ENCODE measurements at regions not wholly inside any gene's neighbourhood (a gene's known extent, or its start where the extent isn't known, plus 50 kb on each side); places are given as distances from the start of the nearest gene placed in this dataset.

DNA sequence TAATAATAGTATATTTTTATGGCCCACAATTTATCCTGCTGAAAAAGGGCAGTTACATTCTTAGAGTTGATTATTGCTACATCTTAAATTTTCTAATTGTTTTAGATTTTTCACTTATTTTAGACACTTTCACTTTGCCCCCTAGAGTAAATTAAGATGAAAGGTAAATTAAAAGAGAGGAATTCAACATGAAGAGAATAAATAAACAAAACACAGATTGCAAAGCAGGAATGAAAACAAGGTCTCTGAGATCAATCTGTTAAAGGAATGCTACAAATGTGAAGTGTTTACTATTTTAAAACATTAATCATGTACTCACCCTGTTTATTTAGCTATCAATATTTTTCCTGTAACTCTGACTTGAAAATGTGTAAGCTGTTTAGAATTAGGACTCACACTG, 113.5 kb upstream of the ETAA1 start:
- H3K4me2 ChIP-seq (ENCODE audit: insufficient read depth, insufficient read length, low read length), result no peak overlapping the region
- no peaks in the 10 kb centered on the region for H3K4me1 ChIP-seq (ENCODE audit: insufficient read depth, low read length)
- H3K36me3 Mint-ChIP-seq (ENCODE audit: insufficient read depth in 1 of 3, low read depth in 3 of 3), result no peaks in the 10 kb centered on the region
- no peak overlapping the region for H3K23ac ChIP-seq (ENCODE audit: insufficient read length, low read depth, low read length)
- H3K27ac Mint-ChIP-seq, result no peak overlapping the region
- no peak overlapping the region for H3T11ph ChIP-seq (ENCODE audit: low read length)
- no peak overlapping the region for H2BK12ac ChIP-seq (ENCODE audit: insufficient read length, low read depth, low read length)
- H2BK15ac ChIP-seq (ENCODE audit: low read depth, low read length), result no peak overlapping the region
- no peak overlapping the region for H2BK120ac ChIP-seq (ENCODE audit: low read depth, low read length, poor library complexity, severe bottlenecking)
- no peak overlapping the region for H3K27ac ChIP-seq (ENCODE audit: insufficient read length, low read depth, low read length)
- no peak overlapping the region for H2BK20ac ChIP-seq (ENCODE audit: low read depth, low read length, poor library complexity, severe bottlenecking)
- no peaks in the 10 kb centered on the region for H3K79me2 ChIP-seq (ENCODE audit: insufficient read depth, low read length)
- H3K18ac ChIP-seq (ENCODE audit: insufficient read length, low read depth, low read length), result no peak overlapping the region
- H3K9me3 Mint-ChIP-seq, result no peaks in the 10 kb centered on the region
- H2BK5ac ChIP-seq (ENCODE audit: insufficient read length, low read length), result no peak overlapping the region
- H3K4me3 Mint-ChIP-seq, result no peak overlapping the region
- H3K27me3 ChIP-seq (ENCODE audit: insufficient read depth, low read length), result no peaks in the 10 kb centered on the region
- no peaks in the 10 kb centered on the region for H3K27me3 Mint-ChIP-seq (ENCODE audit: low read depth)
- H3K4me1 Mint-ChIP-seq, result peaks cover 3 to 7% of the 10 kb centered on the region in 2 experiments; a peak in 2 of 4 replicates
- no peak overlapping the region for H3K56ac ChIP-seq (ENCODE audit: insufficient read length, low read depth, low read length)
- H4K5ac ChIP-seq (ENCODE audit: insufficient read length, low read depth, low read length), result no peak overlapping the region
- no peaks in the 10 kb centered on the region for H3K23me2 ChIP-seq (ENCODE audit: insufficient read length, low read depth, low read length, poor library complexity, severe bottlenecking)
- H3K14ac ChIP-seq (ENCODE audit: insufficient read depth, low read length), result no peak overlapping the region
- H3K4ac ChIP-seq (ENCODE audit: low read depth, low read length), result no peak overlapping the region
- no peaks in the 10 kb centered on the region for H4K20me1 ChIP-seq (ENCODE audit: control insufficient read depth, insufficient read depth, insufficient read length)
- H4K8ac ChIP-seq (replicated peaks; ENCODE audit: insufficient read length, low read depth, low read length), result no peak overlapping the region
- no peak for DNase-seq
- H4K91ac ChIP-seq (ENCODE audit: insufficient read length, low read depth, low read length), result no peak overlapping the region
- no peak overlapping the region for H2AFZ ChIP-seq (ENCODE audit: low read length)
- H2AK5ac ChIP-seq (ENCODE audit: insufficient read length, low read length), result no peak overlapping the region
- H3K9me3 ChIP-seq (ENCODE audit: control insufficient read depth, low read depth, low read length), result no peaks in the 10 kb centered on the region
- TF ChIP-seq, protein P1, sequence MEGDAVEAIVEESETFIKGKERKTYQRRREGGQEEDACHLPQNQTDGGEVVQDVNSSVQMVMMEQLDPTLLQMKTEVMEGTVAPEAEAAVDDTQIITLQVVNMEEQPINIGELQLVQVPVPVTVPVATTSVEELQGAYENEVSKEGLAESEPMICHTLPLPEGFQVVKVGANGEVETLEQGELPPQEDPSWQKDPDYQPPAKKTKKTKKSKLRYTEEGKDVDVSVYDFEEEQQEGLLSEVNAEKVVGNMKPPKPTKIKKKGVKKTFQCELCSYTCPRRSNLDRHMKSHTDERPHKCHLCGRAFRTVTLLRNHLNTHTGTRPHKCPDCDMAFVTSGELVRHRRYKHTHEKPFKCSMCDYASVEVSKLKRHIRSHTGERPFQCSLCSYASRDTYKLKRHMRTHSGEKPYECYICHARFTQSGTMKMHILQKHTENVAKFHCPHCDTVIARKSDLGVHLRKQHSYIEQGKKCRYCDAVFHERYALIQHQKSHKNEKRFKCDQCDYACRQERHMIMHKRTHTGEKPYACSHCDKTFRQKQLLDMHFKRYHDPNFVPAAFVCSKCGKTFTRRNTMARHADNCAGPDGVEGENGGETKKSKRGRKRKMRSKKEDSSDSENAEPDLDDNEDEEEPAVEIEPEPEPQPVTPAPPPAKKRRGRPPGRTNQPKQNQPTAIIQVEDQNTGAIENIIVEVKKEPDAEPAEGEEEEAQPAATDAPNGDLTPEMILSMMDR (conservative IDR thresholded peaks at IDR 0.05), result no peak
- no peak overlapping the region for H3K9ac ChIP-seq (ENCODE audit: extremely low read depth, insufficient read length, low read length)
- H3K79me1 ChIP-seq (ENCODE audit: insufficient read depth, low read depth, low read length, poor library complexity, severe bottlenecking), result no peaks in the 10 kb centered on the region

All from H9 (cell line).